WERI-Rb-1 (cell line): ENCODE measurements at regions not wholly inside any gene's neighbourhood (a gene's known extent, or its start where the extent isn't known, plus 50 kb on each side); places are given as distances from the start of the nearest gene placed in this dataset.

Experiments
- DNase-seq: peaks from one replicate; pipeline ENCODE4 v3.0.0-alpha.2; 2020
- H3K27ac ChIP-seq: fragments of 250-450 bp; sonication (Bioruptor Pico); 2 replicates; pipeline ENCODE4 v1.5.1; 2020; ENCODE audit warnings: mild to moderate bottlenecking, moderate library complexity
- H3K27me3 ChIP-seq: fragments of 250-450 bp; sonication (Bioruptor Pico); 2 replicates; pipeline ENCODE4 v1.5.1; 2021; ENCODE audit warnings: mild to moderate bottlenecking, low read depth, moderate library complexity; ENCODE audit not compliant: insufficient read depth, severe bottlenecking
- H3K36me3 ChIP-seq: fragments of 250-450 bp; sonication (Bioruptor Pico); 2 replicates; pipeline ENCODE4 v1.5.1; 2020; ENCODE audit warnings: mild to moderate bottlenecking, moderate library complexity
- H3K4me3 ChIP-seq: 2 replicates; pipeline ENCODE4 v1.5.1; 2011; ENCODE audit warnings: low read depth, mild to moderate bottlenecking, control low read depth, low read length
- H3K9me3 ChIP-seq: fragments of 250-450 bp; sonication (Bioruptor Pico); 2 replicates; pipeline ENCODE4 v1.5.1; 2021; ENCODE audit warnings: mild to moderate bottlenecking, moderate library complexity; ENCODE audit not compliant: severe bottlenecking
- TF ChIP-seq, protein P1 (sequence below): IDR thresholded peaks from 2 replicates; pipeline ENCODE4 v1.5.1; 2011; ENCODE audit warnings: low read depth, mild to moderate bottlenecking, control low read depth, inconsistent platforms, low read length

DNA sequence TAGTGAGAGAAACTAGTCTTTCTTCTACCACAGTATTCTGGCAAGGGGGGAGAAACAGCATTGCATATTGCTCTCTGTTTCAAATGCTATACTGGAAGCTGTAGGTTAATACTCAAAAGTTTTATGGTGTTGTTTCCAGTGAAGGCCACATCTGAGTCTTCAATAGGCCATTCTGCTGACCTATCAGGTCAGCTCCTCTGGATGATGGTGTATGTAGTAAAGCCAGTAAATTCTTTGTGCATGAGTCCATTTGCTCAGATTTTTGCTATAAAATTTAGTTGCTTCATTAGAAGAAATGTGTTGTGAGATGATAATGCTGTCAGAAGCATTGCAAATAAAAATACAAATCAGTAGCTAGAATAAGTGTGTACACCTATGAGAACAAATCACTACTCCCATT, 64.9 kb upstream of the RBMS3 start:
- Histone ChIP-seq H3K36me3 (no peaks in the 10 kb centered on the region), H3K4me3 (no peak overlapping the region), H3K27ac (no peak overlapping the region), H3K27me3 (no peaks in the 10 kb centered on the region), H3K9me3 (no peaks in the 10 kb centered on the region)
- no peak for DNase-seq
- TF ChIP-seq, protein P1, sequence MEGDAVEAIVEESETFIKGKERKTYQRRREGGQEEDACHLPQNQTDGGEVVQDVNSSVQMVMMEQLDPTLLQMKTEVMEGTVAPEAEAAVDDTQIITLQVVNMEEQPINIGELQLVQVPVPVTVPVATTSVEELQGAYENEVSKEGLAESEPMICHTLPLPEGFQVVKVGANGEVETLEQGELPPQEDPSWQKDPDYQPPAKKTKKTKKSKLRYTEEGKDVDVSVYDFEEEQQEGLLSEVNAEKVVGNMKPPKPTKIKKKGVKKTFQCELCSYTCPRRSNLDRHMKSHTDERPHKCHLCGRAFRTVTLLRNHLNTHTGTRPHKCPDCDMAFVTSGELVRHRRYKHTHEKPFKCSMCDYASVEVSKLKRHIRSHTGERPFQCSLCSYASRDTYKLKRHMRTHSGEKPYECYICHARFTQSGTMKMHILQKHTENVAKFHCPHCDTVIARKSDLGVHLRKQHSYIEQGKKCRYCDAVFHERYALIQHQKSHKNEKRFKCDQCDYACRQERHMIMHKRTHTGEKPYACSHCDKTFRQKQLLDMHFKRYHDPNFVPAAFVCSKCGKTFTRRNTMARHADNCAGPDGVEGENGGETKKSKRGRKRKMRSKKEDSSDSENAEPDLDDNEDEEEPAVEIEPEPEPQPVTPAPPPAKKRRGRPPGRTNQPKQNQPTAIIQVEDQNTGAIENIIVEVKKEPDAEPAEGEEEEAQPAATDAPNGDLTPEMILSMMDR: no peak

- no peaks in the 10 kb centered on the region for H3K27me3 ChIP-seq
- no peak overlapping the region for H3K4me3 ChIP-seq
- H3K9me3 ChIP-seq: no peaks in the 10 kb centered on the region
- no peak for DNase-seq
- TF ChIP-seq, protein P1: no peak
- H3K27ac ChIP-seq: no peak overlapping the region
- H3K36me3 ChIP-seq: no peaks in the 10 kb centered on the region
These were observed 54.2 kb upstream of the RBMS3 start for GRCh38 chr3:29226706-29227105.

DNA sequence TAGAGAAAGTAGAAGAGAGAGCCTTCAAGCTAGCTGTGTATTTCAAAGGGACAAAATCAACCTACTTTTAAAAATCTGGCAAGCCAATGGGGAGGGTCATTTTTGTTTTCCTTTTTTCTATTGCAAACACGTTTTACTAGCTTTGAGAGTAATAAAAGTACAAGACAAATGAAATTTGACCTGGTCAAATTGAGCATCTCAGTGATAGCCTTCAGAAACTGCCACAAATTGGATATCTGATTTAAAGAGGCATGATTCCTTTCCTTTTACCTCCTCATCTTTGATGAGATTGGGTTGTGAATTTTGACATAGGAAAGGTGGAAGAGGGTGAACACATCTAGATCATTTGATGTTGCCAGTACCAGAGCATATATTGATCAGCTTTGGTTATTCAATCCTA, 53.6 kb upstream of the RBMS3 start:
- H3K27me3 ChIP-seq: no peaks in the 10 kb centered on the region
- no peak overlapping the region for H3K27ac ChIP-seq
- TF ChIP-seq, protein P1: no peak
- no peak for DNase-seq
- H3K36me3 ChIP-seq: no peaks in the 10 kb centered on the region
- H3K9me3 ChIP-seq: no peaks in the 10 kb centered on the region
- no peak overlapping the region for H3K4me3 ChIP-seq
